WTC11 (cell line): ENCODE measurements at regions not wholly inside any gene's neighbourhood (a gene's known extent, or its start where the extent isn't known, plus 50 kb on each side); places are given as distances from the start of the nearest gene placed in this dataset.

Experiments used
- ATAC-seq: fragments of 200-7000 bp; cut with Tn5 transposase; 2 replicates; pipeline ENCODE4 v1.10.0; 2021; ENCODE audit warnings: mild to moderate bottlenecking, moderate library complexity
- CTCF ChIA-PET: fragments of 300-600 bp; sonication (Branson Sonifier 250); formaldehyde crosslinking; loops from one replicate; lab custom pipeline; 2021; ENCODE audit warnings: antibody characterized with exemption; lab: Charles Lee
- POLR2A ChIA-PET: fragments of 350-600 bp; sonication (Branson Sonifier 250); formaldehyde crosslinking; loops from one replicate; lab custom pipeline; 2021; ENCODE audit warnings: antibody characterized with exemption; lab: Charles Lee
- DNase-seq: peaks from one replicate; pipeline ENCODE4 v3.0.0; 2021; ENCODE audit warnings: low spot score
- H3K27ac Mint-ChIP-seq: 2 replicates; pipeline ENCODE4 v1.8.0; 2021; ENCODE audit warnings: mixed read lengths
- H3K27me3 Mint-ChIP-seq: 2 replicates; pipeline ENCODE4 v1.8.0; 2021; ENCODE audit warnings: low read depth, mild to moderate bottlenecking, moderate library complexity, mixed read lengths
- H3K36me3 Mint-ChIP-seq: 2 replicates; pipeline ENCODE4 v1.8.0; 2021; ENCODE audit warnings: mixed read lengths
- H3K4me1 Mint-ChIP-seq: 2 replicates; pipeline ENCODE4 v1.8.0; 2022; ENCODE audit warnings: mixed read lengths
- H3K4me3 Mint-ChIP-seq: 2 replicates; pipeline ENCODE4 v1.8.0; 2021; ENCODE audit warnings: mild to moderate bottlenecking, moderate library complexity, mixed read lengths
- H3K9me3 Mint-ChIP-seq: 2 replicates; pipeline ENCODE4 v1.8.0; 2021; ENCODE audit warnings: mixed read lengths
- ATF3 ChIP-seq: sonication (generic); formaldehyde crosslinking; conservative IDR thresholded peaks from 2 replicates; pipeline ENCODE4 v1.8.1; 2022; ENCODE audit warnings: mild to moderate bottlenecking, missing genetic modification reagents
- CREB1 ChIP-seq: sonication (generic); formaldehyde crosslinking; IDR thresholded peaks from 2 replicates; pipeline ENCODE4 v1.8.0; 2023; ENCODE audit warnings: mild to moderate bottlenecking, missing genetic modification reagents
- FOXK1 ChIP-seq: sonication (generic); formaldehyde crosslinking; IDR thresholded peaks from 2 replicates; pipeline ENCODE4 v1.8.0; 2022; ENCODE audit warnings: mild to moderate bottlenecking, moderate library complexity, missing genetic modification reagents
- HMGA2 ChIP-seq: fragments of 250-450 bp; sonication (Bioruptor Pico); IDR thresholded peaks from 2 replicates; pipeline ENCODE4 v1.4.0; 2021; ENCODE audit warnings: mild to moderate bottlenecking, moderate library complexity
- MXD4 ChIP-seq: fragments of 250-450 bp; sonication (Bioruptor Pico); IDR thresholded peaks from 2 replicates; pipeline ENCODE4 v1.8.0; 2021; ENCODE audit warnings: mild to moderate bottlenecking, moderate library complexity, borderline replicate concordance
- NFATC4 ChIP-seq: fragments of 250-450 bp; sonication (Bioruptor Pico); IDR thresholded peaks from 2 replicates; pipeline ENCODE4 v1.9.0; 2021; ENCODE audit warnings: mild to moderate bottlenecking
- SOX15 ChIP-seq: fragments of 250-450 bp; sonication (Bioruptor Pico); IDR thresholded peaks from 2 replicates; pipeline ENCODE4 v1.9.0; 2021; ENCODE audit warnings: mild to moderate bottlenecking
- ZBTB21 ChIP-seq: sonication (generic); formaldehyde crosslinking; IDR thresholded peaks from 2 replicates; pipeline ENCODE4 v1.8.1; 2023; ENCODE audit warnings: mild to moderate bottlenecking, missing genetic modification reagents, borderline replicate concordance
- ZNF281 ChIP-seq: sonication (generic); formaldehyde crosslinking; IDR thresholded peaks from 2 replicates; pipeline ENCODE4 v1.8.0; 2023; ENCODE audit warnings: mild to moderate bottlenecking, missing genetic modification reagents
- TF ChIP-seq, protein P1 (sequence below): sonication (generic); formaldehyde crosslinking; IDR thresholded peaks from 2 replicates; pipeline ENCODE4 v1.8.0; 2022; ENCODE audit warnings: mild to moderate bottlenecking, missing genetic modification reagents
- TF ChIP-seq, protein P2 (sequence below): sonication (generic); formaldehyde crosslinking; IDR thresholded peaks from 2 replicates; pipeline ENCODE4 v1.8.0; 2022; ENCODE audit warnings: mild to moderate bottlenecking, missing genetic modification reagents
- TF ChIP-seq, protein P3 (sequence below): sonication (generic); formaldehyde crosslinking; IDR thresholded peaks from 2 replicates; pipeline ENCODE4 v1.8.0; 2022; ENCODE audit warnings: missing genetic modification reagents
- TF ChIP-seq, protein P4 (sequence below): sonication (generic); formaldehyde crosslinking; IDR thresholded peaks from 2 replicates; pipeline ENCODE4 v1.8.1; 2022; ENCODE audit warnings: mild to moderate bottlenecking, missing genetic modification reagents, moderate library complexity, borderline replicate concordance

GRCh38 chr1:222987674-222988076 is 155.4 kb downstream of the TLR5 start:
- H3K4me3 Mint-ChIP-seq: no peak overlapping the region
- no peak overlapping the region for H3K27ac Mint-ChIP-seq
- CTCF ChIA-PET: interaction anchor here (1.6 kb wide), 1 partner anchor 102 kb away, joined by 5 read pairs; no protein-coding TSS in a partner anchor
- DNase-seq (no peak), ATAC-seq (no peak)
- POLR2A ChIA-PET: no interaction called here
- peaks cover 5% of the 10 kb centered on the region for H3K27me3 Mint-ChIP-seq
- H3K9me3 Mint-ChIP-seq: no peaks in the 10 kb centered on the region
- TF ChIP-seq CREB1 (CRISPR knock-in tag): no peak
- H3K4me1 Mint-ChIP-seq: peaks cover 6% of the 10 kb centered on the region
- no peaks in the 10 kb centered on the region for H3K36me3 Mint-ChIP-seq

GRCh38 chr1:222989443-222989842 is 153.6 kb downstream of the TLR5 start:
- ATAC-seq: no peak
- POLR2A ChIA-PET: no interaction called here
- Mint-ChIP-seq H3K27me3 (peaks cover 5% of the 10 kb centered on the region), H3K4me1 (peaks cover 8% of the 10 kb centered on the region), H3K27ac (no peak overlapping the region)
- DNase-seq: no peak
- TF ChIP-seq ZNF281 (CRISPR knock-in tag): no peak
- TF ChIP-seq, protein P1, sequence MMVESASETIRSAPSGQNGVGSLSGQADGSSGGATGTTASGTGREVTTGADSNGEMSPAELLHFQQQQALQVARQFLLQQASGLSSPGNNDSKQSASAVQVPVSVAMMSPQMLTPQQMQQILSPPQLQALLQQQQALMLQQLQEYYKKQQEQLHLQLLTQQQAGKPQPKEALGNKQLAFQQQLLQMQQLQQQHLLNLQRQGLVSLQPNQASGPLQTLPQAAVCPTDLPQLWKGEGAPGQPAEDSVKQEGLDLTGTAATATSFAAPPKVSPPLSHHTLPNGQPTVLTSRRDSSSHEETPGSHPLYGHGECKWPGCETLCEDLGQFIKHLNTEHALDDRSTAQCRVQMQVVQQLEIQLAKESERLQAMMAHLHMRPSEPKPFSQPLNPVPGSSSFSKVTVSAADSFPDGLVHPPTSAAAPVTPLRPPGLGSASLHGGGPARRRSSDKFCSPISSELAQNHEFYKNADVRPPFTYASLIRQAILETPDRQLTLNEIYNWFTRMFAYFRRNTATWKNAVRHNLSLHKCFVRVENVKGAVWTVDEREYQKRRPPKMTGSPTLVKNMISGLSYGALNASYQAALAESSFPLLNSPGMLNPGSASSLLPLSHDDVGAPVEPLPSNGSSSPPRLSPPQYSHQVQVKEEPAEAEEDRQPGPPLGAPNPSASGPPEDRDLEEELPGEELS (CRISPR knock-in tag): no peak
- no peak for TF ChIP-seq SOX15
- no peak for TF ChIP-seq NFATC4 (CRISPR knock-in tag)
- no peak for TF ChIP-seq HMGA2 (CRISPR knock-in tag)
- TF ChIP-seq FOXK1: no peak
- TF ChIP-seq, protein P2, sequence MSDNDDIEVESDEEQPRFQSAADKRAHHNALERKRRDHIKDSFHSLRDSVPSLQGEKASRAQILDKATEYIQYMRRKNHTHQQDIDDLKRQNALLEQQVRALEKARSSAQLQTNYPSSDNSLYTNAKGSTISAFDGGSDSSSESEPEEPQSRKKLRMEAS: no peak
- TF ChIP-seq, protein P3, sequence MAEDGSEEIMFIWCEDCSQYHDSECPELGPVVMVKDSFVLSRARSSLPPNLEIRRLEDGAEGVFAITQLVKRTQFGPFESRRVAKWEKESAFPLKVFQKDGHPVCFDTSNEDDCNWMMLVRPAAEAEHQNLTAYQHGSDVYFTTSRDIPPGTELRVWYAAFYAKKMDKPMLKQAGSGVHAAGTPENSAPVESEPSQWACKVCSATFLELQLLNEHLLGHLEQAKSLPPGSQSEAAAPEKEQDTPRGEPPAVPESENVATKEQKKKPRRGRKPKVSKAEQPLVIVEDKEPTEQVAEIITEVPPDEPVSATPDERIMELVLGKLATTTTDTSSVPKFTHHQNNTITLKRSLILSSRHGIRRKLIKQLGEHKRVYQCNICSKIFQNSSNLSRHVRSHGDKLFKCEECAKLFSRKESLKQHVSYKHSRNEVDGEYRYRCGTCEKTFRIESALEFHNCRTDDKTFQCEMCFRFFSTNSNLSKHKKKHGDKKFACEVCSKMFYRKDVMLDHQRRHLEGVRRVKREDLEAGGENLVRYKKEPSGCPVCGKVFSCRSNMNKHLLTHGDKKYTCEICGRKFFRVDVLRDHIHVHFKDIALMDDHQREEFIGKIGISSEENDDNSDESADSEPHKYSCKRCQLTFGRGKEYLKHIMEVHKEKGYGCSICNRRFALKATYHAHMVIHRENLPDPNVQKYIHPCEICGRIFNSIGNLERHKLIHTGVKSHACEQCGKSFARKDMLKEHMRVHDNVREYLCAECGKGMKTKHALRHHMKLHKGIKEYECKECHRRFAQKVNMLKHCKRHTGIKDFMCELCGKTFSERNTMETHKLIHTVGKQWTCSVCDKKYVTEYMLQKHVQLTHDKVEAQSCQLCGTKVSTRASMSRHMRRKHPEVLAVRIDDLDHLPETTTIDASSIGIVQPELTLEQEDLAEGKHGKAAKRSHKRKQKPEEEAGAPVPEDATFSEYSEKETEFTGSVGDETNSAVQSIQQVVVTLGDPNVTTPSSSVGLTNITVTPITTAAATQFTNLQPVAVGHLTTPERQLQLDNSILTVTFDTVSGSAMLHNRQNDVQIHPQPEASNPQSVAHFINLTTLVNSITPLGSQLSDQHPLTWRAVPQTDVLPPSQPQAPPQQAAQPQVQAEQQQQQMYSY (CRISPR knock-in tag): no peak
- no peak for TF ChIP-seq ATF3 (CRISPR knock-in tag)
- TF ChIP-seq ZBTB21 (CRISPR knock-in tag): no peak
- TF ChIP-seq, protein P4, sequence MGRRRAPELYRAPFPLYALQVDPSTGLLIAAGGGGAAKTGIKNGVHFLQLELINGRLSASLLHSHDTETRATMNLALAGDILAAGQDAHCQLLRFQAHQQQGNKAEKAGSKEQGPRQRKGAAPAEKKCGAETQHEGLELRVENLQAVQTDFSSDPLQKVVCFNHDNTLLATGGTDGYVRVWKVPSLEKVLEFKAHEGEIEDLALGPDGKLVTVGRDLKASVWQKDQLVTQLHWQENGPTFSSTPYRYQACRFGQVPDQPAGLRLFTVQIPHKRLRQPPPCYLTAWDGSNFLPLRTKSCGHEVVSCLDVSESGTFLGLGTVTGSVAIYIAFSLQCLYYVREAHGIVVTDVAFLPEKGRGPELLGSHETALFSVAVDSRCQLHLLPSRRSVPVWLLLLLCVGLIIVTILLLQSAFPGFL (CRISPR knock-in tag): no peak
- TF ChIP-seq MXD4: no peak
- TF ChIP-seq, all 79 proteins: peak for 0
- Mint-ChIP-seq H3K36me3 (no peaks in the 10 kb centered on the region), H3K4me3 (no peak overlapping the region), H3K9me3 (no peaks in the 10 kb centered on the region)
- CTCF ChIA-PET: interaction anchor here (1.6 kb wide), 1 partner anchor 101 kb away, joined by 5 read pairs; no protein-coding TSS in a partner anchor
